SK-N-SH treated with all-trans-retinoic acid at 6 μM for 48 hours (cell line): ENCODE measurements at regions not wholly inside any gene's neighbourhood (a gene's known extent, or its start where the extent isn't known, plus 50 kb on each side); places are given as distances from the start of the nearest gene placed in this dataset.

Experiments used
- ATAC-seq: fragments of 200-7000 bp; cut with Tn5 transposase; 3 replicates; pipeline ENCODE4 v1.9.1; 2020; ENCODE audit warnings: mild to moderate bottlenecking, moderate library complexity
- ARNTL ChIP-seq: fragments of 450-650 bp; formaldehyde crosslinking; IDR thresholded peaks from 2 replicates; pipeline ENCODE4 v1.5.0; 2020; ENCODE audit warnings: low read depth, mild to moderate bottlenecking, moderate library complexity, borderline replicate concordance
- BACH2 ChIP-seq: fragments of 250-450 bp; sonication (Bioruptor Pico); IDR thresholded peaks from 2 replicates; pipeline ENCODE4 v1.9.0; 2021; ENCODE audit warnings: mild to moderate bottlenecking, borderline replicate concordance
- CSDC2 ChIP-seq: fragments of 250-450 bp; sonication (Bioruptor Pico); IDR thresholded peaks from 2 replicates; pipeline ENCODE4 v1.5.0; 2020; ENCODE audit warnings: mild to moderate bottlenecking, moderate library complexity
- ESRRG ChIP-seq: fragments of 250-450 bp; sonication (Bioruptor Pico); IDR thresholded peaks from 2 replicates; pipeline ENCODE4 v1.6.1; 2021; ENCODE audit warnings: mild to moderate bottlenecking
- ISL1 ChIP-seq: fragments of 250-450 bp; sonication (Bioruptor Pico); IDR thresholded peaks from 2 replicates; pipeline ENCODE4 v2.1.2; 2022; ENCODE audit warnings: mild to moderate bottlenecking, moderate library complexity
- OSR1 ChIP-seq: fragments of 250-450 bp; sonication (Bioruptor Pico); IDR thresholded peaks from 2 replicates; pipeline ENCODE4 v1.8.0; 2022; ENCODE audit warnings: moderate library complexity, mild to moderate bottlenecking, inconsistent platforms
- POU6F1 ChIP-seq: fragments of 250-450 bp; sonication (Bioruptor Pico); IDR thresholded peaks from 2 replicates; pipeline ENCODE4 v1.8.0; 2021; ENCODE audit warnings: low read depth, mild to moderate bottlenecking, moderate library complexity, borderline replicate concordance
- PPARA ChIP-seq: fragments of 250-450 bp; sonication (Bioruptor Pico); IDR thresholded peaks from 2 replicates; pipeline ENCODE4 v1.5.0; 2020; ENCODE audit warnings: mild to moderate bottlenecking, borderline replicate concordance
- RARB ChIP-seq: fragments of 250-450 bp; sonication (Bioruptor Pico); IDR thresholded peaks from 2 replicates; pipeline ENCODE4 v1.8.0; 2021; ENCODE audit warnings: mild to moderate bottlenecking, moderate library complexity
- SNAI2 ChIP-seq: fragments of 250-450 bp; sonication (Bioruptor Pico); IDR thresholded peaks from 2 replicates; pipeline ENCODE4 v1.5.0; 2020; ENCODE audit warnings: mild to moderate bottlenecking, moderate library complexity
- TCF4 ChIP-seq: fragments of 250-450 bp; sonication (Bioruptor Pico); IDR thresholded peaks from 2 replicates; pipeline ENCODE4 v1.8.0; 2021; ENCODE audit warnings: mild to moderate bottlenecking, moderate library complexity, borderline replicate concordance
- TOX ChIP-seq: fragments of 250-450 bp; sonication (Bioruptor Pico); IDR thresholded peaks from 2 replicates; pipeline ENCODE4 v1.8.0; 2021; ENCODE audit warnings: mild to moderate bottlenecking, moderate library complexity, borderline replicate concordance
- ZC3H10 ChIP-seq: fragments of 250-450 bp; sonication (Bioruptor Pico); IDR thresholded peaks from 2 replicates; pipeline ENCODE4 v1.5.1; 2021; ENCODE audit warnings: mild to moderate bottlenecking, moderate library complexity
- ZFP3 ChIP-seq: fragments of 250-450 bp; sonication (Bioruptor Pico); IDR thresholded peaks from 2 replicates; pipeline ENCODE4 v1.5.0; 2020; ENCODE audit warnings: mild to moderate bottlenecking, moderate library complexity
- ZFP30 ChIP-seq: fragments of 450-650 bp; formaldehyde crosslinking; IDR thresholded peaks from 2 replicates; pipeline ENCODE4 v1.5.0; 2022; ENCODE audit warnings: mild to moderate bottlenecking, moderate library complexity
- ZNF565 ChIP-seq: fragments of 450-650 bp; formaldehyde crosslinking; conservative IDR thresholded peaks from 2 replicates; pipeline ENCODE4 v1.5.0; 2020; ENCODE audit warnings: low read depth, mild to moderate bottlenecking, moderate library complexity
- ZNF8 ChIP-seq: fragments of 450-650 bp; formaldehyde crosslinking; IDR thresholded peaks from 2 replicates; pipeline ENCODE4 v1.5.0; 2020; ENCODE audit warnings: mild to moderate bottlenecking, moderate library complexity
- TF ChIP-seq, protein P1 (sequence below): fragments of 250-450 bp; sonication (Bioruptor Pico); IDR thresholded peaks from 2 replicates; pipeline ENCODE4 v1.5.1; 2020; ENCODE audit warnings: low read depth, mild to moderate bottlenecking, moderate library complexity
- TF ChIP-seq, protein P2 (sequence below): fragments of 250-450 bp; sonication (Bioruptor Pico); IDR thresholded peaks from 2 replicates; pipeline ENCODE4 v1.5.0; 2020; ENCODE audit warnings: mild to moderate bottlenecking, moderate library complexity
- TF ChIP-seq, protein P3 (sequence below): fragments of 250-450 bp; sonication (Bioruptor Pico); IDR thresholded peaks from 2 replicates; pipeline ENCODE4 v1.5.1; 2021; ENCODE audit warnings: mild to moderate bottlenecking, moderate library complexity

GRCh38 chr16:62167551-62167950 is 131.3 kb upstream of the CDH8 start:
- no peak for ATAC-seq
- TF ChIP-seq ZC3H10 (CRISPR knock-in tag) (no peak), ARNTL (no peak), SNAI2 (CRISPR knock-in tag) (no peak), POU6F1 (CRISPR knock-in tag) (no peak), TCF4 (CRISPR knock-in tag) (no peak), OSR1 (CRISPR knock-in tag) (no peak), BACH2 (CRISPR knock-in tag) (no peak), RARB (CRISPR knock-in tag) (no peak), ZFP30 (CRISPR knock-in tag) (no peak), ISL1 (CRISPR knock-in tag) (no peak), PPARA (no peak)
- TF ChIP-seq, protein P1, sequence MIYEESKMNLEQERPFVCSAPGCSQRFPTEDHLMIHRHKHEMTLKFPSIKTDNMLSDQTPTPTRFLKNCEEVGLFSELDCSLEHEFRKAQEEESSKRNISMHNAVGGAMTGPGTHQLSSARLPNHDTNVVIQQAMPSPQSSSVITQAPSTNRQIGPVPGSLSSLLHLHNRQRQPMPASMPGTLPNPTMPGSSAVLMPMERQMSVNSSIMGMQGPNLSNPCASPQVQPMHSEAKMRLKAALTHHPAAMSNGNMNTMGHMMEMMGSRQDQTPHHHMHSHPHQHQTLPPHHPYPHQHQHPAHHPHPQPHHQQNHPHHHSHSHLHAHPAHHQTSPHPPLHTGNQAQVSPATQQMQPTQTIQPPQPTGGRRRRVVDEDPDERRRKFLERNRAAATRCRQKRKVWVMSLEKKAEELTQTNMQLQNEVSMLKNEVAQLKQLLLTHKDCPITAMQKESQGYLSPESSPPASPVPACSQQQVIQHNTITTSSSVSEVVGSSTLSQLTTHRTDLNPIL (CRISPR knock-in tag), result no peak
- TF ChIP-seq, protein P2, sequence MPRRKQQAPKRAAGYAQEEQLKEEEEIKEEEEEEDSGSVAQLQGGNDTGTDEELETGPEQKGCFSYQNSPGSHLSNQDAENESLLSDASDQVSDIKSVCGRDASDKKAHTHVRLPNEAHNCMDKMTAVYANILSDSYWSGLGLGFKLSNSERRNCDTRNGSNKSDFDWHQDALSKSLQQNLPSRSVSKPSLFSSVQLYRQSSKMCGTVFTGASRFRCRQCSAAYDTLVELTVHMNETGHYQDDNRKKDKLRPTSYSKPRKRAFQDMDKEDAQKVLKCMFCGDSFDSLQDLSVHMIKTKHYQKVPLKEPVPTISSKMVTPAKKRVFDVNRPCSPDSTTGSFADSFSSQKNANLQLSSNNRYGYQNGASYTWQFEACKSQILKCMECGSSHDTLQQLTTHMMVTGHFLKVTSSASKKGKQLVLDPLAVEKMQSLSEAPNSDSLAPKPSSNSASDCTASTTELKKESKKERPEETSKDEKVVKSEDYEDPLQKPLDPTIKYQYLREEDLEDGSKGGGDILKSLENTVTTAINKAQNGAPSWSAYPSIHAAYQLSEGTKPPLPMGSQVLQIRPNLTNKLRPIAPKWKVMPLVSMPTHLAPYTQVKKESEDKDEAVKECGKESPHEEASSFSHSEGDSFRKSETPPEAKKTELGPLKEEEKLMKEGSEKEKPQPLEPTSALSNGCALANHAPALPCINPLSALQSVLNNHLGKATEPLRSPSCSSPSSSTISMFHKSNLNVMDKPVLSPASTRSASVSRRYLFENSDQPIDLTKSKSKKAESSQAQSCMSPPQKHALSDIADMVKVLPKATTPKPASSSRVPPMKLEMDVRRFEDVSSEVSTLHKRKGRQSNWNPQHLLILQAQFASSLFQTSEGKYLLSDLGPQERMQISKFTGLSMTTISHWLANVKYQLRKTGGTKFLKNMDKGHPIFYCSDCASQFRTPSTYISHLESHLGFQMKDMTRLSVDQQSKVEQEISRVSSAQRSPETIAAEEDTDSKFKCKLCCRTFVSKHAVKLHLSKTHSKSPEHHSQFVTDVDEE (CRISPR knock-in tag), result no peak

DNA sequence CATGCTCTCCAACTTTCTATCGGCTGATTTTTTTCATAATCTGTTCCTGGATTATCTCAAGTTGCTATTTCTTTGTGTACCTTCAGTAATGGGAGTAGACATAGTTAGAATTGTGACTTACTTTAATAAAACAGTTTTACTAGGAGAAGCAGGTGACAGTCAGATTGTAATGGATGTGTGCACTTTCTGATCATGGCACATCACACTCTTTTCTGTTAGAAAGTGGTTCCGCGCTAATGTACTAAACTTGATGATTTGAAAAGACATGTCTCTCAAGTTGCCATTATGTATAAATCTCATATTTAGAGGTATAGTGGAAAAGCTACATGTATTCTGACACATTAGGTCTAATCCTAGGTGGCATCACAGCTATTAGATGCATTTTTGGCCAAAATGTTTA is 121.3 kb upstream of the CDH8 start:
- TF ChIP-seq ARNTL, result no peak
- TF ChIP-seq BACH2 (CRISPR knock-in tag), result no peak
- TF ChIP-seq ESRRG (CRISPR knock-in tag), result no peak
- TF ChIP-seq, protein P1 (CRISPR knock-in tag), result no peak
- TF ChIP-seq ZFP3 (CRISPR knock-in tag), result no peak
- TF ChIP-seq TOX (CRISPR knock-in tag), result no peak
- TF ChIP-seq RARB (CRISPR knock-in tag), result no peak
- no peak for TF ChIP-seq CSDC2
- TF ChIP-seq, protein P3, sequence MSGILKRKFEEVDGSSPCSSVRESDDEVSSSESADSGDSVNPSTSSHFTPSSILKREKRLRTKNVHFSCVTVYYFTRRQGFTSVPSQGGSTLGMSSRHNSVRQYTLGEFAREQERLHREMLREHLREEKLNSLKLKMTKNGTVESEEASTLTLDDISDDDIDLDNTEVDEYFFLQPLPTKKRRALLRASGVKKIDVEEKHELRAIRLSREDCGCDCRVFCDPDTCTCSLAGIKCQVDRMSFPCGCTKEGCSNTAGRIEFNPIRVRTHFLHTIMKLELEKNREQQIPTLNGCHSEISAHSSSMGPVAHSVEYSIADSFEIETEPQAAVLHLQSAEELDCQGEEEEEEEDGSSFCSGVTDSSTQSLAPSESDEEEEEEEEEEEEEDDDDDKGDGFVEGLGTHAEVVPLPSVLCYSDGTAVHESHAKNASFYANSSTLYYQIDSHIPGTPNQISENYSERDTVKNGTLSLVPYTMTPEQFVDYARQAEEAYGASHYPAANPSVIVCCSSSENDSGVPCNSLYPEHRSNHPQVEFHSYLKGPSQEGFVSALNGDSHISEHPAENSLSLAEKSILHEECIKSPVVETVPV (CRISPR knock-in tag), result no peak
- TF ChIP-seq OSR1 (CRISPR knock-in tag), result no peak
- TF ChIP-seq ZNF8 (CRISPR knock-in tag), result no peak
- no peak for TF ChIP-seq ZC3H10 (CRISPR knock-in tag)
- no peak for TF ChIP-seq TCF4 (CRISPR knock-in tag)
- TF ChIP-seq ZNF565 (CRISPR knock-in tag), result no peak
- ATAC-seq, result no peak

DNA sequence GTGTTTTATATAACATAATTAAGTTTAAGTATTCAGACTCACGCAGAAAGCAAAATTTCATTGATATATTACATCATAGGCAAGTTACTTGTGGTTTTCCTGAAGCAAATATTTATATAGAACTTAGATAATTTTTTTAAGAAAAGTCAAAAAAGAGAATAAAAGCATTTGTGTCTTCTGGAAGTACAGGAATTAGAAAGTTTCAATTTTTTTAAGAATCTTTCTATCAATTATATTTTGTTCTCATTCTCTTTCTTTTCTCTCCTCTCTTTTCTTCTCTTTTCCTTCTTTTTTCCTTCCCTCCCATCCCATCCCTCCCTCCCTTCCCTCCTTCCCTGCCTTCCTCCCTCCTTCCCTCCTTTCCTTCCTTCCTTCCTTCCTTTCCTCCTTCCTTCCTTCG is 120.7 kb upstream of the CDH8 start:
- no peak for ATAC-seq
- TF ChIP-seq, protein P1 (CRISPR knock-in tag), result no peak
